ENCODE measurements at regions not wholly inside any gene's neighbourhood (a gene's known extent, or its start where the extent isn't known, plus 50 kb on each side); places are given as distances from the start of the nearest gene placed in this dataset.

- Histone ChIP-seq H3K27ac (ENCODE audit: low read depth in 1 of 2, low read length in 1 of 2) (no peak overlapping the region), H3K9ac (ENCODE audit: insufficient read depth in 1 of 2, low read length in 2 of 2) (no peak overlapping the region), H3K36me3 (ENCODE audit: control insufficient read depth in 4 of 4, insufficient read depth in 4 of 4, low read length in 4 of 4) (no peaks in the 10 kb centered on the region), H3K4me3 (no peak overlapping the region), H3K27me3 (ENCODE audit: control insufficient read depth in 3 of 3, insufficient read depth in 3 of 3, low read length in 2 of 3) (no peaks in the 10 kb centered on the region), H3K4me1 (ENCODE audit: control insufficient read depth in 5 of 5, insufficient read depth in 5 of 5, low read length in 5 of 5) (no peaks in the 10 kb centered on the region), H3K9me3 (ENCODE audit: control insufficient read depth in 4 of 4, insufficient read depth in 3 of 4, low read length in 3 of 4) (peaks cover 0 to 3% (median 0%) of the 10 kb centered on the region in 4 donors)
- no peak for TF ChIP-seq CTCF (IDR thresholded peaks at IDR 0.05; ENCODE audit: control extremely low read depth, extremely low read depth)
- 93 to 97% methylated on average over 4 of the region's 4 CpGs for WGBS, 2 donors
- DNase-seq (no peak), ATAC-seq (ENCODE audit: insufficient read depth, low FRiP score) (no peak)
Measured at GRCh38 chr5:152869971-152870370, 464.9 kb upstream of the NMUR2 start.

GRCh38 chr5:152882621-152883020 is 477.5 kb upstream of the NMUR2 start:
- Histone ChIP-seq H3K27me3 (ENCODE audit: control insufficient read depth in 3 of 3, insufficient read depth in 3 of 3, low read length in 2 of 3) (no peaks in the 10 kb centered on the region), H3K9ac (ENCODE audit: insufficient read depth in 1 of 2, low read length in 2 of 2) (no peak overlapping the region), H3K9me3 (ENCODE audit: control insufficient read depth in 4 of 4, insufficient read depth in 3 of 4, low read length in 3 of 4) (peaks cover 0 to 5% (median 0%) of the 10 kb centered on the region in 4 donors), H3K4me1 (ENCODE audit: control insufficient read depth in 5 of 5, insufficient read depth in 5 of 5, low read length in 5 of 5) (no peaks in the 10 kb centered on the region), H3K4me3 (no peak overlapping the region), H3K27ac (ENCODE audit: low read depth in 1 of 2, low read length in 1 of 2) (no peak overlapping the region), H3K36me3 (ENCODE audit: control insufficient read depth in 4 of 4, insufficient read depth in 4 of 4, low read length in 4 of 4) (no peaks in the 10 kb centered on the region)
- no peak for TF ChIP-seq CTCF (IDR thresholded peaks at IDR 0.05; ENCODE audit: control extremely low read depth, extremely low read depth)
- WGBS, 2 donors: 65 to 77% methylated on average over 2 of the region's 2 CpGs
- no peak for DNase-seq
- ATAC-seq (ENCODE audit: insufficient read depth, low FRiP score): no peak

GRCh38 chr5:152883066-152883775 is 478.1 kb upstream of the NMUR2 start:
- 52 to 69% methylated on average over 3 of the region's 3 CpGs for WGBS, 2 donors
- DNase-seq: peak in 2 of 3 donors; percentile 12 to 41
- TF ChIP-seq CTCF (IDR thresholded peaks at IDR 0.05; ENCODE audit: control extremely low read depth, extremely low read depth): no peak
- Histone ChIP-seq H3K9me3 (ENCODE audit: control insufficient read depth in 4 of 4, insufficient read depth in 3 of 4, low read length in 3 of 4) (peaks cover 0 to 5% (median 0%) of the 10 kb centered on the region in 4 donors), H3K9ac (ENCODE audit: insufficient read depth in 1 of 2, low read length in 2 of 2) (no peak overlapping the region), H3K27me3 (ENCODE audit: control insufficient read depth in 3 of 3, insufficient read depth in 3 of 3, low read length in 2 of 3) (no peaks in the 10 kb centered on the region), H3K4me3 (no peak overlapping the region), H3K27ac (ENCODE audit: low read depth in 1 of 2, low read length in 1 of 2) (no peak overlapping the region), H3K36me3 (ENCODE audit: control insufficient read depth in 4 of 4, insufficient read depth in 4 of 4, low read length in 4 of 4) (no peaks in the 10 kb centered on the region), H3K4me1 (ENCODE audit: control insufficient read depth in 5 of 5, insufficient read depth in 5 of 5, low read length in 5 of 5) (no peaks in the 10 kb centered on the region)
- no peak for ATAC-seq (ENCODE audit: insufficient read depth, low FRiP score)

- Histone ChIP-seq H3K27ac (ENCODE audit: low read depth in 1 of 2, low read length in 1 of 2) (no peak overlapping the region), H3K4me3 (no peak overlapping the region), H3K36me3 (ENCODE audit: control insufficient read depth in 4 of 4, insufficient read depth in 4 of 4, low read length in 4 of 4) (no peaks in the 10 kb centered on the region), H3K27me3 (ENCODE audit: control insufficient read depth in 3 of 3, insufficient read depth in 3 of 3, low read length in 2 of 3) (no peaks in the 10 kb centered on the region), H3K4me1 (ENCODE audit: control insufficient read depth in 5 of 5, insufficient read depth in 5 of 5, low read length in 5 of 5) (no peaks in the 10 kb centered on the region), H3K9me3 (ENCODE audit: control insufficient read depth in 4 of 4, insufficient read depth in 3 of 4, low read length in 3 of 4) (peaks cover 0 to 5% (median 0%) of the 10 kb centered on the region in 4 donors), H3K9ac (ENCODE audit: insufficient read depth in 1 of 2, low read length in 2 of 2) (no peak overlapping the region)
- DNase-seq (no peak), ATAC-seq (ENCODE audit: insufficient read depth, low FRiP score) (no peak)
- no peak for TF ChIP-seq CTCF (IDR thresholded peaks at IDR 0.05; ENCODE audit: control extremely low read depth, extremely low read depth)
Measured at GRCh38 chr5:152884006-152884405, 478.9 kb upstream of the NMUR2 start.

Data from lung (tissue), 11 donors.